ENCODE measurements at regions not wholly inside any gene's neighbourhood (a gene's known extent, or its start where the extent isn't known, plus 50 kb on each side); places are given as distances from the start of the nearest gene placed in this dataset.

- no peak for TF ChIP-seq POLR2A (IDR thresholded peaks at IDR 0.05)
- TF ChIP-seq CTCF (IDR thresholded peaks at IDR 0.05) = no peak
- H3K4me3 ChIP-seq (ENCODE audit: low read depth, poor library complexity, severe bottlenecking) = no peak overlapping the region
- 89 to 92% methylated on average over 5 of the region's 5 CpGs for WGBS, 2 donors
- intact Hi-C loops (cut with DNase I; ENCODE audit: low total_unique reads) = no loop called here
- DNase-seq (ENCODE audit: low spot score in 2 of 2) = no peak
Measured at GRCh38 chr7:106423821-106424475, 139.2 kb upstream of the NAMPT start.

- TF ChIP-seq POLR2A (IDR thresholded peaks at IDR 0.05) (no peak), CTCF (IDR thresholded peaks at IDR 0.05) (no peak)
- intact Hi-C loops (cut with DNase I; ENCODE audit: low total_unique reads) = no loop called here
- 76 to 89% methylated on average over 5 of the region's 5 CpGs for WGBS, 2 donors
- no peak for DNase-seq (ENCODE audit: low spot score in 2 of 2)
- H3K4me3 ChIP-seq (ENCODE audit: low read depth, poor library complexity, severe bottlenecking) = no peak overlapping the region
Measured at GRCh38 chr7:106423111-106423510, 138.3 kb upstream of the NAMPT start.

GRCh38 chr7:106421181-106421762 lies 136.5 kb upstream of the NAMPT start:
- DNase-seq (ENCODE audit: low spot score in 2 of 2) = peak; percentile 82 to 94
- intact Hi-C loops (cut with DNase I; ENCODE audit: low total_unique reads) = no loop called here
- TF ChIP-seq CTCF (IDR thresholded peaks at IDR 0.05) (no peak), POLR2A (IDR thresholded peaks at IDR 0.05) (no peak)
- H3K4me3 ChIP-seq (ENCODE audit: low read depth, poor library complexity, severe bottlenecking) = no peak overlapping the region
- WGBS, 2 donors = 41 to 53% methylated on average over 4 to 6 of the region's 6 CpGs

- no peak overlapping the region for H3K4me3 ChIP-seq (ENCODE audit: low read depth, poor library complexity, severe bottlenecking)
- intact Hi-C loops (cut with DNase I; ENCODE audit: low total_unique reads) = no loop called here
- TF ChIP-seq POLR2A (IDR thresholded peaks at IDR 0.05) = no peak
- TF ChIP-seq CTCF (IDR thresholded peaks at IDR 0.05) = no peak
- 59 to 63% methylated on average over 5 of the region's 5 CpGs for WGBS, 2 donors
- DNase-seq (ENCODE audit: low spot score in 2 of 2) = no peak
Measured at GRCh38 chr7:106420736-106421135, 136.0 kb upstream of the NAMPT start.

GRCh38 chr7:106420210-106420609 lies 135.4 kb upstream of the NAMPT start:
- no peak for DNase-seq (ENCODE audit: low spot score in 2 of 2)
- WGBS, 2 donors = 89 to 90% methylated on average over 2 of the region's 2 CpGs
- intact Hi-C loops (cut with DNase I; ENCODE audit: low total_unique reads) = no loop called here
- H3K4me3 ChIP-seq (ENCODE audit: low read depth, poor library complexity, severe bottlenecking) = no peak overlapping the region
- no peak for TF ChIP-seq CTCF (IDR thresholded peaks at IDR 0.05)
- no peak for TF ChIP-seq POLR2A (IDR thresholded peaks at IDR 0.05)
